Activated T-cell treated with anti-CD3 and anti-CD28 coated beads for 48 hours (primary cell): ENCODE measurements at regions not wholly inside any gene's neighbourhood (a gene's known extent, or its start where the extent isn't known, plus 50 kb on each side); places are given as distances from the start of the nearest gene placed in this dataset.
"Not testable (repeated sequence)": the region's sequence is repeated elsewhere in the genome, so short reads cannot be mapped to it uniquely, and the experiment has no call there.

Source experiments
- DNase-seq: peaks from one replicate; pipeline ENCODE4 v3.0.0-alpha.2; 2020; ENCODE audit warnings: low read depth

DNA sequence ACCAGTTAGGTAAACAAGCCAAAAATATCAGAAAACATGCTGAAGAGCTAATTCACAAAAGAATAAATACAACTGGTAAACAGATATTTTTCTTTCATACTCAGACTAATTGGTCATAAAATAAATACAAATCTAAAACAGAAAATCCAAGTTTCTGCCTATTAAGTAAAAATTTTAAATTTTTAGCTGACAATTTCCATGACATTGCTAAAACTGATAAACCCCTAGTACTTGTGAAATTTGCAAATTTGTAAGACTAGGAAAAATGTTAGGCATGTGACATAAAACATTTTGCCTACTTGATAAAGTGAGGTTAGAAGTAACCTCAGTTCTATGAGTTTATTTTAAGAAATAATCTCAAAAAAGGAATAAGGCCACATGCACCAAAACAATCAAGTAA lies 356.1 kb downstream of the LRATD1 start:
- no peak for DNase-seq

- DNase-seq, result no peak
Measured at GRCh38 chr2:14991723-14992122, 359.2 kb downstream of the LRATD1 start.

- DNase-seq, result no peak
Measured at GRCh38 chr2:14994721-14995120, 362.2 kb downstream of the LRATD1 start.

GRCh38 chr2:14996351-14997014 lies 364.0 kb downstream of the LRATD1 start:
- no peak for DNase-seq

DNA sequence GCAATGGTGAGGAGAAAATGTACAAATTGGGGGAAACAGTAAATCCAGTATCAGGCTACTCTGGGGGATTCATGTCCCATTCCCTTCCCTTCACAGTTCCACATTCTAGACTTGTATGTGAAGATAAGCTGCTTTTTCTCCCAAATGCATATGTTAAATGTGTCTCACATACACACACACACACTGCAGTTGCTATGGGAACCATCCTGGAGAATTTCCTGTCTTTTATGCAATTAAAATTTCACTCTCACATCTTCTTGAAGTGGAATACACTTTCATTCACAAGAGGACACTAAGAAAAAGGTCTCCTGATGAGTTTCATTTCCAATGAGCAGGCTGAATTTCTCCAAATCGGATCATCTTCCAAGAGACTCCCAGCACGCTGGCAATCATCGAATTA lies 366.0 kb downstream of the LRATD1 start:
- DNase-seq, result no peak

DNA sequence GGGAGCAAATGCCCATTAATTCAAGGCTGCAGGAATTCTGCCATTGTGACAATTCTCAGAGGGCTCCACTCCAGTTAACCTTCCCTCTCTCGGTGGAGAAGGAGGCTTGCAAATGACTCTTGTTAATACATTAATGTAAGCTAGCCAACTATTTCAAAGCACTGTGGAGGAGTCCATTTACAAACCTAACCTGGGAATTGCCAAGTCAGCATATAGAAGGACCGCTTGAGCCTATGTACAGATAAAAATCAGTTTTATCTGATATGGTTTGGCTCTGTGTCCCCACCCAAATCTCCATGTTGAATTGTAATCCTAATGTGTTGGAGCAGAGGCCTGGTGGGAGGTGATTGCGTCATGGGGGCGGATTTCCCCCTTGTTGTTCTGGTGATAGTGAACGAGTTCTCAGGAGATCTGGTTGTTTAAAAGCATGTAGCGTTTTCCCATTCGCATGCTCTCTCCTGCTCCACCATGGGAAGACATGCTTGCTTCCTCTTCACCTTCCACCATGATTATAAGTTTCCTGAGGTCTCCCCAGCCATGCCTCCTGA lies 366.7 kb downstream of the LRATD1 start:
- DNase-seq, result no peak

DNA sequence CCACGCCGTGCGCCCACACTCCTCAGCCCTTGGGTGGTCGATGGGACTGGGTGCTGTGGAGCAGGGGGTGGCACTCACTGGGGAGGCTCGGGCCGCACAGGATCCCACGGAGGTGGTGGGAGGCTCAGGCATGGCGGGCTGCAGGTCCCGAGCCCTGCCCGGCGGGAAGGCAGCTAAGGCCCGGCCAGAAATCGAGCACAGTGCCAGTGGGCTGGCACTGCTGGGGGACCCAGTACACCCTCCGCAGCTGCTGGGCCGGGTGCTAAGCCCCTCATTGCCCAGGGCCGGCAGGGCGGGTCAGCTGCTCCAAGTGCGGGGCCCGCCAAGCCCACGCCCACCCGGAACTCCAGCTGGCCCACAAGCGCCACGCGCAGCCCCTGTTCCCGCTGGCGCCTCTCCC lies 370.0 kb downstream of the LRATD1 start:
- not testable (repeated sequence) for DNase-seq

GRCh38 chr2:15006667-15007066 lies 374.1 kb downstream of the LRATD1 start:
- DNase-seq, result no peak

- DNase-seq, result no peak
Measured at GRCh38 chr2:15009681-15010080, 377.2 kb downstream of the LRATD1 start.

GRCh38 chr2:15010346-15010745 lies 377.8 kb downstream of the LRATD1 start:
- DNase-seq, result no peak

GRCh38 chr2:15018814-15019213 lies 386.3 kb downstream of the LRATD1 start:
- DNase-seq, result no peak

- no peak for DNase-seq
Measured at GRCh38 chr2:15023221-15023620, 390.7 kb downstream of the LRATD1 start.

GRCh38 chr2:15028406-15028805 lies 395.9 kb downstream of the LRATD1 start:
- no peak for DNase-seq

DNA sequence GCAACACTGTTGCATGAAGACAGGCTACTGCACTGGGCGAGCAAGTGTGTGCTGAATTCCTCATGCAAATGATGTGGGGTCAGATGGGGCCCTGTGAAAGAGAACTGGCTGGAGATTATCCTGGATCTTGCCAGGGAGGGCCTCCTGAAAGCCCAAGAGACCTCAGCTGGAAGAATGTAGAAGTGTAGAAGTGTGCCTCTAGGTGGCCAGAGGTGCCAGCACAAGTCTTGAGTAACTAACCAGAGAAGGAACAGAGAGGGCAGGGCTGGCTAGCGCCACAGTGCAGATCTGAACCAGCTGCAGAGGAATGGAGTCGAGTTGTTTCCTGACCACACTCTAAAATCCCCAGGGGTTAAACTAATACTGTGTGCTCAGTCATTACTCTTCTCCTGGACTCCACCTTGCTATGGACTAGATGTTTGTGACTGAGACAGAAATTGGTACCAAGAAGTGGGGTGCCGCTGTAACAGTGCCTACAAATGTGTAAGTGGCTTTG lies 399.3 kb downstream of the LRATD1 start:
- DNase-seq, result no peak

DNA sequence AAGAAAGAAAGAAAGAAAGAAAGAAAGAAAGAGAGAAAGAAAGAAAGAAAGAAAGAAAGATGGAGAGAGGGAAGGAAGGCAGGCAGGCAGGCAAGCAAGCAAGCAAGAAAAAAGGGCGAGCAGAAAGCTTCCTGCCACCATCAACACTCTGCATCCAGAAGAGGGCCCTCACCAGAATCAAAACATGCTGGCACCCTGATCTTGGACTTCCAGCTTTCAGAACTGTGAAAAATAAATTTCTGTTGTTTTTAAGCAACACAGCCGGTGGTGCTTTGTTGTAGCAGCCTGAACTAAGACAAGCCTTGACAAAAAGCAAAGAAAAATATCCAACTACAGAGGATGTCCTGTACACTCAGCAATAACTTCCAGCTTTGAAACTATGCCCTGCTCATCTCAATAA lies 401.7 kb downstream of the LRATD1 start:
- DNase-seq, result no peak

GRCh38 chr2:15034860-15035259 lies 402.3 kb downstream of the LRATD1 start:
- no peak for DNase-seq

GRCh38 chr2:15038366-15039364 lies 406.1 kb downstream of the LRATD1 start:
- DNase-seq, result peak; percentile 11

DNA sequence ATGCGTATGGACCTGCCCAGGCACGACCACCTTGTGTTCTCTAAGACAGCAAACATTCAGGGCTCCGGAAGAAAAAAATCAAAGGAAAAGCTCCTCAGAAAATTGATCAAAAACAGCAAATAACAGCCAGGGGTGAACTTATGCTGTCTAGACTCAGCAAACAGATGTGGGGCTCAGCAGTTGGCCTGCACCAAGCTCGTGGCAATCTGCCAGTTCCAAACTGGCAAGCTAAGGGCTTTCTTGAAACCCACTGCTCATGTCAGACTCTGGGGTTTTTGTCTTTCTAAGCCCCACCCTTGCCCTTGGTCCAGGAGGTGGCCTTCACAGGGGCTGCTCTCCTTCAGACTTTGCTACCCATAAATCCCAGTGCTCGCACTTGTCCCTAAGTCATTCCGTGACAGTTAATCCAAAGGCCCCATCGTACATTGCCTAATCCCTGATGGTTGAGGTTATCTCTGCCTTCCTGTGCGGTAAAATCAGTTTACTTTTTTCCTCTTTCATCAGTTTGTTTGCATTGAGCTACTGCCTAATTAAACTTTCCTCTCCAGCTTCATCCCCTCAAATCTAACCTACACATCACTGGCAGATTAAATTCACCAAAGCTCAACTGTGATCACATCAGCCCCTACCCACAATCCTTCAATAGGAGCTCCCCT lies 408.0 kb downstream of the LRATD1 start:
- DNase-seq, result no peak

DNA sequence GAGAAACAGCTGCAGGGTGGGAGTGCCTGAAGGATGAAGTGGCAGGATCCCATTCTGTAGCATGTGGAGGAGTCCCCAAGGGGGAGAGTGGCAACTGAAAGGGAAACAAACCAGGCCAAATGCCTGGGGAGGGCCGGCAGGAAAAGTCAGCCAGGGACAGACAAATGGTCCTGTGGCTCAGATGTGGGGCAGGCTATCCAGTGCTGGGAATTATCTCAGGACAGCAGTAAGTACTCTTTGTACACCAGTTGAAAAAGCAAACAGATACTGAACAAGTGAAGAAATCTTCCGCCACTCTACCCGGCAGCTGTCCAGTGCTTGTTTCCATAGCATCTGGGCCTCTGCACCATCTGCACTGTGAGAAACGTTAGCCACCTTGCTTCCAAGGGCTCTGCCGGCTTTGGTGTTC lies 408.9 kb downstream of the LRATD1 start:
- DNase-seq, result no peak

- DNase-seq, result no peak
Measured at GRCh38 chr2:15042801-15043217, 410.3 kb downstream of the LRATD1 start.

DNA sequence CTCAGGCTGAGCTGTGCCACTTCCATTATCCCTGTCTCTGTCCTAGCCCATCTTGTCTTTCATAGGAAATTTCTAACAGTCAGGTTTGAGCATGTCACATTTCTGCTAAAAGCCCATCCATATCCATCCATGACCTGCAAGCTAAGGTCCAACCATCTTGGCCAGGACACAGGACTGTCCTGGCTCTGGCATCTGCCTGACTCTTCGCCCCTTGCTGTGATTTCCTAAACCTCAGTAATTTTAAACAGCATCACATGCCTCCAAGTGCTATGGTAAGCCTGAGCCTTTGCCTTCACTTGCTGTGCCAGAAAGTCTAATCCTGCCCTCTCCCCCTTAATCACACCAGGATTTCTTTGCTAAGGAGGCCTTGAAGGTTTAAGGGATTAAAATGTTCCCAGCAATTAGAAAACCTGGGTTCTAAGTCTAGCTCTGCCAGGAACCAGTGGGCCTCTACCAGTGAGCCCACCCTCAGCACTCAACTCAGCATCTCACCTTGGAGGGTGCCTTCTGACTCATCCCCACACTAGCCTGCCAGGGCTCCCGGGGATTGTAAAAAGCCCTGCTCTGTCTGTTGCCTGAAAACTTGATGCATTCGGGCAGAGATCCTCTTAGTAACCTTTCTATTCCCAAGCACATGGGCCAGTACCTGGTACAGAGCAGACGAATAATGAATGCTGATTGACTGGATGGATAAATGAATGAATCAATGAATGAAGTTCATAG lies 411.0 kb downstream of the LRATD1 start:
- no peak for DNase-seq

DNA sequence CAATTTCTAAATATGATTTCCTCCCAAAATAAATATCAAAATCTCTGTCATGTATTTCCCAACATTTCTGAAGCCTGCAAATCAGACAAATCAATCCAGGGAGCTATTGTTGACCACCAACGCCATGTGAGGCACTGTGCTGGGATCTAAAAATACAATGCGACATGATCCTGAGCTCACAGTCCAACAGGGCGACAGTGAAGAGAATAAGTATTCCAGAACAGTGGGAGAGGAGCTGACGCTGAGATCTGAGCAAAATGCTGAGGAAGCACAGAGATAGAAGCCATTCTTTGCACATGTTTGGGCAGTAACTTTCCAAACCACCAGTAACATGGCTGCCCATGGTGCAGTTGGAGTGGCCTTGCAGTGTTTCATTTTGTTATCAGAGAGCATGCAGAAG lies 412.5 kb downstream of the LRATD1 start:
- no peak for DNase-seq
